B cell (primary cell): ENCODE measurements at regions not wholly inside any gene's neighbourhood (a gene's known extent, or its start where the extent isn't known, plus 50 kb on each side); places are given as distances from the start of the nearest gene placed in this dataset.

Source experiments
- ATAC-seq: fragments of 200-7000 bp; cut with Tn5 transposase; one replicate; pipeline ENCODE4 v1.10.0; 2021; ENCODE audit warnings: low read depth, mild to moderate bottlenecking, moderate number of reproducible peaks, moderate library complexity
- CTCF ChIA-PET: fragments of 350-600 bp; sonication (Branson Sonifier 250); formaldehyde crosslinking; loops from one replicate; lab custom pipeline; 2021; ENCODE audit warnings: antibody characterized with exemption, inconsistent platforms; lab: Charles Lee
- POLR2A ChIA-PET: fragments of 350-600 bp; sonication (Branson Sonifier 250); formaldehyde crosslinking; loops from one replicate; lab custom pipeline; 2021; ENCODE audit warnings: antibody characterized with exemption; lab: Charles Lee
- DNase-seq: peaks from one replicate; pipeline ENCODE4 v3.0.0; 2013
- H2AFZ ChIP-seq: 2 replicates; pipeline ENCODE4 v1.6.1; 2012; ENCODE audit warnings: mild to moderate bottlenecking, low read depth, low read length; ENCODE audit not compliant: insufficient read depth, poor library complexity, severe bottlenecking
- H3K27ac ChIP-seq, 2 donors: 1 replicate in 1 of 2; 2 replicates in 1 of 2; pipeline ENCODE4 v1.5.1; 2012 to 2013; ENCODE audit warnings: low read length in 2 of 2, mild to moderate bottlenecking in 2 of 2, moderate library complexity in 1 of 2
- H3K27me3 ChIP-seq, 4 experiments: fragments of 200-600 bp in 1 of 4; sonication (generic) in 1 of 4; replicated peaks in 1 of 4; 1 replicate in 2 of 4; 2 replicates in 2 of 4; pipeline versions ENCODE4 v1.6.1 to v1.7.0; 2013 to 2016; ENCODE audit warnings: low read length in 3 of 4, mild to moderate bottlenecking in 2 of 4, mixed read lengths in 1 of 4, moderate library complexity in 1 of 4; ENCODE audit not compliant: insufficient read depth in 4 of 4, control insufficient read depth in 3 of 4; ENCODE audit errors: control extremely low read depth in 1 of 4
- H3K36me3 ChIP-seq, 2 experiments: replicated peaks in 1 of 2; 1 replicate in 1 of 2; 2 replicates in 1 of 2; pipeline versions ENCODE4 v1.6.1 to v1.7.1; 2013; ENCODE audit warnings: low read length in 1 of 2; ENCODE audit not compliant: insufficient read depth in 2 of 2, control insufficient read depth in 1 of 2; ENCODE audit errors: control extremely low read depth in 1 of 2, extremely low read depth in 1 of 2
- H3K4me1 ChIP-seq, 2 donors: fragments of 200-600 bp in 1 of 2; sonication (generic) in 1 of 2; 1 replicate in 1 of 2; 2 replicates in 1 of 2; pipeline versions ENCODE4 v1.5.1 to v1.6.1; 2013 to 2017; ENCODE audit warnings: low read length in 2 of 2; ENCODE audit not compliant: control insufficient read depth in 2 of 2, insufficient read depth in 2 of 2
- H3K4me2 ChIP-seq: replicated peaks from 2 replicates; pipeline ENCODE3; 2012; ENCODE audit warnings: mild to moderate bottlenecking, low read depth, low read length; ENCODE audit not compliant: poor library complexity, severe bottlenecking
- H3K4me3 ChIP-seq, 5 experiments: fragments of 200-600 bp in 1 of 5; sonication (generic) in 1 of 5; 1 replicate in 3 of 5; 2 replicates in 2 of 5; pipeline versions ENCODE4 v1.5.1 to v1.7.0; 2011 to 2016; ENCODE audit warnings: low read length in 4 of 5, mild to moderate bottlenecking in 4 of 5, low read depth in 2 of 5, control low read depth in 1 of 5, moderate library complexity in 1 of 5; ENCODE audit not compliant: insufficient read depth in 1 of 5; ENCODE audit errors: control extremely low read depth in 1 of 5, extremely low read depth in 1 of 5
- H3K79me2 ChIP-seq: fragments of 200-600 bp; sonication (generic); one replicate; pipeline ENCODE4 v1.6.0; 2016; ENCODE audit warnings: low read length; ENCODE audit not compliant: control insufficient read depth, insufficient read depth
- H3K9ac ChIP-seq: fragments of 200-600 bp; sonication (generic); 2 replicates; pipeline ENCODE4 v1.6.1; 2017; ENCODE audit warnings: mild to moderate bottlenecking, low read length, moderate library complexity
- H3K9me3 ChIP-seq, 3 donors: one replicate each; pipeline versions ENCODE4 v1.6.1 to v1.7.1; 2013; ENCODE audit warnings: low read length in 2 of 3; ENCODE audit not compliant: control insufficient read depth in 2 of 3, insufficient read depth in 1 of 3; ENCODE audit errors: control extremely low read depth in 1 of 3
- H4K20me1 ChIP-seq: 2 replicates; pipeline ENCODE4 v1.6.0; 2012; ENCODE audit warnings: mild to moderate bottlenecking, low read length; ENCODE audit not compliant: insufficient read depth, control insufficient read depth, poor library complexity, severe bottlenecking
- H3K27ac Mint-ChIP-seq: one replicate; pipeline ENCODE4 v1.8.0; 2021; ENCODE audit warnings: mixed read lengths
- H3K27me3 Mint-ChIP-seq: one replicate; pipeline ENCODE4 v1.8.0; 2021; ENCODE audit warnings: mixed read lengths
- H3K4me1 Mint-ChIP-seq: one replicate; pipeline ENCODE4 v1.8.0; 2021; ENCODE audit warnings: mixed read lengths
- H3K4me3 Mint-ChIP-seq: one replicate; pipeline ENCODE4 v1.8.0; 2021; ENCODE audit warnings: mixed read lengths
- H3K9me3 Mint-ChIP-seq: one replicate; pipeline ENCODE4 v1.8.0; 2022; ENCODE audit warnings: mixed read lengths; ENCODE audit not compliant: insufficient read depth
- CTCF ChIP-seq: fragments of 200-600 bp; IDR thresholded peaks from one replicate; pipeline ENCODE4 v1.8.0; 2022; ENCODE audit warnings: antibody characterized with exemption, mild to moderate bottlenecking
- EZH2 ChIP-seq: IDR thresholded peaks from 2 replicates; pipeline ENCODE4 v1.6.1; 2012; ENCODE audit warnings: borderline replicate concordance, low read depth, mild to moderate bottlenecking, moderate library complexity, low read length; ENCODE audit not compliant: insufficient read depth, poor library complexity, severe bottlenecking
- WGBS: methylation state at CpG from one replicate; pipeline ENCODE4 v1.1.5; 2013; ENCODE audit warnings: missing lambda C conversion rate; ENCODE audit not compliant: insufficient coverage; 5-methylcytosine and 5-hydroxymethylcytosine counted together
- intact Hi-C: fragments of 100-400 bp; cut with micrococcal nuclease; formaldehyde crosslinking; loops from one replicate; pipeline ENCODE4 v1.10.0; 2022

GRCh38 chr1:242689378-242689777 lies 164.9 kb upstream of the PLD5 start:
- ChIA-PET POLR2A (no interaction called here), CTCF (no interaction called here)
- no peak for DNase-seq
- 90% methylated on average over 15 of the region's 17 CpGs for WGBS
- no peak overlapping the region for H3K4me3 ChIP-seq
- Mint-ChIP-seq H3K4me1 (peaks cover 7% of the 10 kb centered on the region), H3K4me3 (no peak overlapping the region), H3K27me3 (peaks cover 3% of the 10 kb centered on the region), H3K27ac (no peak overlapping the region), H3K9me3 (no peaks in the 10 kb centered on the region)
- no peak overlapping the region for H3K9ac ChIP-seq
- no peak overlapping the region for H3K4me2 ChIP-seq
- no peak for ATAC-seq
- H3K9me3 ChIP-seq = peaks cover 0 to 6% (median 0%) of the 10 kb centered on the region in 3 donors
- H2AFZ ChIP-seq = no peak overlapping the region
- H3K27me3 ChIP-seq = peaks cover 0 to 2% (median 0%) of the 10 kb centered on the region in 4 experiments
- peaks cover 0 to 7% of the 10 kb centered on the region in 2 donors for H3K4me1 ChIP-seq
- H3K79me2 ChIP-seq = no peaks in the 10 kb centered on the region
- intact Hi-C loops = no loop called here
- no peak overlapping the region for H3K27ac ChIP-seq
- H3K36me3 ChIP-seq = no peaks in the 10 kb centered on the region
- no peak for TF ChIP-seq CTCF
- H4K20me1 ChIP-seq = no peaks in the 10 kb centered on the region

DNA sequence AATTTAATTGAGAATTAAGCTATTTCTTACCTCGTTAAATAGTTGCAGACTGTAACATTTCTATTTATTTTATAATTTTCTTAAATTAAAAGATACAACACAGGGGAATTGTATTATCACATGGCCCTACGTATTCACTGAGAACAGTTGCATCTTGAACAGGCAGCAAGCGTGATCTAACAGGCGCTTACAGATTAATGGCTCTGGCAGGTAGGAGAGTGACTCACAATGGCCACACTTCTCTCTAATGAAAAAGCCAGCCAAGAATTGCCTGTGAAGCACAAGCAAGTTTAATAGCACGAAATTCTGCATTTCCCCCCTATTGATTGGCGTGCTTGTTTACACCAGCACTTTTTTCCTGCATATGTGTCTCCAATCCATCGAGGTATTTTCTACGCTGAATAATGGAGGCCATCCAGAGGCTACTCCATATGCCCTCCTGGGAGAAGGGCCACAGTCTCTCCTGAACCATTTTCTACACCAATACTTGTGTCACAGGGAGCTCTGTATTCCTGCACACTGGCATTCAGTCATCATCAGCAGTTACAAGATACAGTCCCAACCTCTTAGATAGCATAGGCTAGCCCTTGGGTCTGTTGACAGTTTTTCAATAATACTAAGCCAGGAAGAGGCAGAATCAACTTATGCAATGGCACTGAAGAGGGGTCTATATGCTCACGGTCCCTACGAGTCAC lies 150.6 kb upstream of the PLD5 start:
- intact Hi-C loops = no loop called here

More for the DNA sequence above, 150.6 kb upstream of the PLD5 start:
- Histone ChIP-seq H3K27me3 (no peaks in the 10 kb centered on the region), H3K4me1 (no peaks in the 10 kb centered on the region), H3K27ac (no peak overlapping the region), H4K20me1 (no peaks in the 10 kb centered on the region), H3K4me2 (no peak overlapping the region), H3K36me3 (no peaks in the 10 kb centered on the region), H3K4me3 (no peak overlapping the region), H2AFZ (no peak overlapping the region), H3K9ac (no peak overlapping the region), H3K79me2 (no peaks in the 10 kb centered on the region), H3K9me3 (peaks cover 0 to 1% (median 0%) of the 10 kb centered on the region in 3 donors)
- ChIA-PET POLR2A (no interaction called here), CTCF (no interaction called here)
- TF ChIP-seq CTCF (no peak), EZH2 (no peak)
- H3K4me3 Mint-ChIP-seq = no peak overlapping the region
- no peak overlapping the region for H3K27ac Mint-ChIP-seq
- DNase-seq (no peak), ATAC-seq (no peak)
- 96% methylated on average over 7 of the region's 10 CpGs for WGBS
- H3K4me1 Mint-ChIP-seq = no peaks in the 10 kb centered on the region
- no peaks in the 10 kb centered on the region for H3K9me3 Mint-ChIP-seq
- no peaks in the 10 kb centered on the region for H3K27me3 Mint-ChIP-seq
